ENCODE measurements at regions not wholly inside any gene's neighbourhood (a gene's known extent, or its start where the extent isn't known, plus 50 kb on each side); places are given as distances from the start of the nearest gene placed in this dataset.

DNA sequence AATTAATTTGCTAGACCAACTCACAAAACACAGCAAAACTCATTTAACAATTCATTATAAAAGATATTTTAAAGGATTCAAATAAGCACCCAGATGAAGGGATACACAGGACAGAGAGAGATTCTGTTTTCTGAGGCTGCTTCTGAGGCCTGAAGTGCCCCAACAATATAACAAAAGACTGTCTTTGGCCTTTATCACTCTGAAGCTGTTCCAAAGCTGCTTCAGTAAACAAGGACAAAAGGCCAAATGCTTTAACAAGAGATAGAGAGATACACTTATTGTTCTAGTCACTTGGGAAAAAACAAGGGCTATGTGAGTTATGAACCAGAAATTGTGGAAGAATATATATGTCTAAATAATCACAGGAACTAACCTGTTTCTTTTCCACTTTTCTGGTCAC, 223.7 kb downstream of the CXCL12 start:
- no peak overlapping the region for H3K4me3 ChIP-seq
- H3K27me3 ChIP-seq: no peaks in the 10 kb centered on the region
- H3K27ac ChIP-seq: no peak overlapping the region
- DNase-seq: no peak
- no peaks in the 10 kb centered on the region for H3K36me3 ChIP-seq
- no peaks in the 10 kb centered on the region for H3K9me3 ChIP-seq
- H3K4me1 ChIP-seq: no peaks in the 10 kb centered on the region
- TF ChIP-seq POLR2A (IDR thresholded peaks at IDR 0.05): no peak
- TF ChIP-seq, protein P1, sequence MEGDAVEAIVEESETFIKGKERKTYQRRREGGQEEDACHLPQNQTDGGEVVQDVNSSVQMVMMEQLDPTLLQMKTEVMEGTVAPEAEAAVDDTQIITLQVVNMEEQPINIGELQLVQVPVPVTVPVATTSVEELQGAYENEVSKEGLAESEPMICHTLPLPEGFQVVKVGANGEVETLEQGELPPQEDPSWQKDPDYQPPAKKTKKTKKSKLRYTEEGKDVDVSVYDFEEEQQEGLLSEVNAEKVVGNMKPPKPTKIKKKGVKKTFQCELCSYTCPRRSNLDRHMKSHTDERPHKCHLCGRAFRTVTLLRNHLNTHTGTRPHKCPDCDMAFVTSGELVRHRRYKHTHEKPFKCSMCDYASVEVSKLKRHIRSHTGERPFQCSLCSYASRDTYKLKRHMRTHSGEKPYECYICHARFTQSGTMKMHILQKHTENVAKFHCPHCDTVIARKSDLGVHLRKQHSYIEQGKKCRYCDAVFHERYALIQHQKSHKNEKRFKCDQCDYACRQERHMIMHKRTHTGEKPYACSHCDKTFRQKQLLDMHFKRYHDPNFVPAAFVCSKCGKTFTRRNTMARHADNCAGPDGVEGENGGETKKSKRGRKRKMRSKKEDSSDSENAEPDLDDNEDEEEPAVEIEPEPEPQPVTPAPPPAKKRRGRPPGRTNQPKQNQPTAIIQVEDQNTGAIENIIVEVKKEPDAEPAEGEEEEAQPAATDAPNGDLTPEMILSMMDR (IDR thresholded peaks at IDR 0.05): no peak

DNA sequence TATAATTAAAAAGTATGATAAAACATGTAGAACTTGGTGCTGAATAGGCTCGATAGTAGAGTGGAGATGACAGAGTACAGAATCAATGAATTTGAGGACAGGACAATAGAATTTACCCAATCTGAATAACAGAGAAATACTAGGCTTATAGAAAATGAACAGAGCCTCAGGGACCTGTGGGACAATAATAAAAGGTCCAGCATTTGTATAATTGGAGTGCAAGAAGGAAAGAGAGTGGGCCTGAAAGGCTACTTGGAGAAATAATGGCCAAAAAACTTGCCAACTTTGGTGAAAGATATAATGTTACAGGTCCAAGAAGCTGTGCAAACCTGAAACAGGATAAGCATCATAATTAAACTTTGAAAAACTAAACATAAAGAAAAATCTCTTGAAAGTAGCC, 227.3 kb downstream of the CXCL12 start:
- DNase-seq: no peak
- Histone ChIP-seq H3K27ac (no peak overlapping the region), H3K9me3 (no peaks in the 10 kb centered on the region), H3K27me3 (no peaks in the 10 kb centered on the region), H3K36me3 (no peaks in the 10 kb centered on the region), H3K4me1 (no peaks in the 10 kb centered on the region), H3K4me3 (no peak overlapping the region)
- TF ChIP-seq POLR2A (IDR thresholded peaks at IDR 0.05): no peak
- TF ChIP-seq, protein P1 (IDR thresholded peaks at IDR 0.05): no peak

DNA sequence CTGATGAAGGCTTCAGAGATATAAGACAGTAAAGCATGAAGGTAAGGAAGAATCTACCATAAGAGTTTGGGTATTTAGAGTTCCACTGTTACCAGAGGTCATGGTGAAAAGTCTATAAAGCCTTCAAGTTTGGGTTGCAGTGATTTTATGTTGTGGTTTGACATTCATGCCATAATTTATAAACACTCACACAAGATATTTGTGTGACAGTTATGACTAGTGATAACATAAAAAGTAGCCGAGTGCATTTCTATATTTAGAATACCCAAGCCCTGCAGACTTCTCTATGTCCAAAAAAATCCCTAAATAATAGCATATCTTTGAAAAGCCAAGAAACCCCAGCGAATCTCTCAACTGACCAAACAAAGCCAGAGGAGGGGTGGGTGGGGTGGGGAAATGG, 229.9 kb downstream of the CXCL12 start:
- no peak overlapping the region for H3K4me3 ChIP-seq
- H3K27ac ChIP-seq: no peak overlapping the region
- peaks cover 0 to 2% (median 0%) of the 10 kb centered on the region in 4 donors for H3K9me3 ChIP-seq
- TF ChIP-seq POLR2A (IDR thresholded peaks at IDR 0.05): no peak
- TF ChIP-seq, protein P1 (IDR thresholded peaks at IDR 0.05): no peak
- no peaks in the 10 kb centered on the region for H3K36me3 ChIP-seq
- DNase-seq: no peak
- H3K27me3 ChIP-seq: no peaks in the 10 kb centered on the region
- no peaks in the 10 kb centered on the region for H3K4me1 ChIP-seq

DNA sequence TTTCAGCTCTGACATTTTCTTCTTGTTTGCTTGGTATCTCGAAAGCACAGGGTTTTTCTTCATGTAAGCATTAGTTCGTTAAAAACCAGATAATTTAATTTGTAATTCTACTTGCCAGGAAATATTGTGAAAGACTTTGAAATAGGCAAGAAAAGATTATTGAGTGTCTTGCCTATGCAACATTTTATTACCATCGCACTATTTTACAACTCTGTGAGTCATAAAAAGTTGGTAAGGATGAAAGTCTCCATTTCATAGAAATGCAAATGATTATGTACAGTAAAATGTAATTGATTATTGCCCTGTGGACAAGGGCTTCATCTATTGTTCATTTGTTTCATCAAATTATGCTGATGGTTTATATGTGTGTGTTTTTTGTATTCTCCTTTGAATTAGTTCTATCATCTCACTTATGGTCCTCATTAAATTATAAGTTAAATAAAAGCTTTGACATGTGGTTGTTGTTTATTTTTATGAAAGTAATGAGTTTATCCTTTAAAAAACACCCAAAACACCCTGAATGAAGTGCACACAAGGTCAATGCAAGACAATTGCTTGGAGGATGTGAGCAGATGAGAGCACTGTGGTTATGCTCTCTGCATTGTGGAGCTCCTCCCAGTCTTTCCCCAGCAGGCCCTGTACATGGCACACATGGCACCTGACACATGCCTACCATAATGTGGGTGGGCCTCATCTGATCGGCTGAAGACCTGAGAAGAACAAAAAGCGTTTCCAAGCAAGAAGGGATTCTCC, 230.8 kb downstream of the CXCL12 start:
- no peaks in the 10 kb centered on the region for H3K36me3 ChIP-seq
- no peak overlapping the region for H3K4me3 ChIP-seq
- H3K27ac ChIP-seq: no peak overlapping the region
- no peaks in the 10 kb centered on the region for H3K4me1 ChIP-seq
- TF ChIP-seq, protein P1 (IDR thresholded peaks at IDR 0.05): no peak
- no peak for TF ChIP-seq POLR2A (IDR thresholded peaks at IDR 0.05)
- DNase-seq: no peak
- no peaks in the 10 kb centered on the region for H3K27me3 ChIP-seq
- H3K9me3 ChIP-seq: peaks cover 0 to 2% (median 0%) of the 10 kb centered on the region in 4 donors

DNA sequence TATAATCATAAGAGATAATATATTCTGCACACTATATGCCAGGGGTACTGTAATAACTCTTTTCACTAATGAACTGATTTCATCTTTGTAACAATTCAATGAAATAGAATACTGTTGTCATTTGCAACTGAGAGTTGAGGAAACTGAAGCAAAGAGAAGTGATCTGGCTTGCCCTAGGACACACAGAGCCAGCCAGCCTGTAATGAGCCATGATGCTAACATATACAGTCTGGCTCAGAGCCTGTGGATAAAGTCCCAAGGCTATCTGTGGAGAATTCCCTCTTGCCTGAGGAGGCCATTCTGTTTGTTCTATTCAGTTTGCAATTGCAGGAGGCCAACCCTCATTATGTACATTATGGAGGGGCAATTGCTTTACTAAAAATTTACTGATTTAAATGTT, 241.3 kb downstream of the CXCL12 start:
- Histone ChIP-seq H3K9me3 (no peaks in the 10 kb centered on the region), H3K36me3 (no peaks in the 10 kb centered on the region), H3K4me3 (no peak overlapping the region), H3K27ac (no peak overlapping the region), H3K4me1 (no peaks in the 10 kb centered on the region), H3K27me3 (no peaks in the 10 kb centered on the region)
- no peak for DNase-seq
- TF ChIP-seq, protein P1 (IDR thresholded peaks at IDR 0.05): no peak
- no peak for TF ChIP-seq POLR2A (IDR thresholded peaks at IDR 0.05)
